ENCODE measurements at regions not wholly inside any gene's neighbourhood (a gene's known extent, or its start where the extent isn't known, plus 50 kb on each side); places are given as distances from the start of the nearest gene placed in this dataset.

DNA sequence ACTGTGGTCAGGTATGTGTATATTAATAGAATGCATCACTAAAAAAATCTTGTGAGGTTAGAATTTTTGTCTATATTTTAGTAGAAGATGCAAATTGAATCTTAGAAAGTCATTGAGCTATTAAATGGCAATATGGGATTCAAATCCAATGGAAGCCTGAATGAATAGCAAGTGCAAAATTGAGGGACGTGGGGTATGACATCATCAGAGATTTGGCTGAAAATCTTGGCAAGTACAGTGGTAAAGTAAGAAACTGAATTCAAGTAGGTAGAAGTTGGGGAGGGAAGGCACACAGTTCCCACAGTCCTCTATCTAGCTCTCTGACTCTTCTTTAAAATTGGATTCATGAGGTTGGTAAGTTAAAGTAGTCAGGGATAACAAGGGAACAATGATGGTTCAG is 97.4 kb upstream of the SSTR1 start:
- no peak for TF ChIP-seq CTCF (IDR thresholded peaks at IDR 0.05)
- no peak for TF ChIP-seq POLR2A (IDR thresholded peaks at IDR 0.05)

Measured in uterus (tissue), 2 donors.